Retina (tissue), 1 donor: ENCODE measurements at regions not wholly inside any gene's neighbourhood (a gene's known extent, or its start where the extent isn't known, plus 50 kb on each side); places are given as distances from the start of the nearest gene placed in this dataset.

Source experiments
- DNase-seq: peaks from one replicate; pipeline ENCODE4 v3.0.0-alpha.2; 2016

DNA sequence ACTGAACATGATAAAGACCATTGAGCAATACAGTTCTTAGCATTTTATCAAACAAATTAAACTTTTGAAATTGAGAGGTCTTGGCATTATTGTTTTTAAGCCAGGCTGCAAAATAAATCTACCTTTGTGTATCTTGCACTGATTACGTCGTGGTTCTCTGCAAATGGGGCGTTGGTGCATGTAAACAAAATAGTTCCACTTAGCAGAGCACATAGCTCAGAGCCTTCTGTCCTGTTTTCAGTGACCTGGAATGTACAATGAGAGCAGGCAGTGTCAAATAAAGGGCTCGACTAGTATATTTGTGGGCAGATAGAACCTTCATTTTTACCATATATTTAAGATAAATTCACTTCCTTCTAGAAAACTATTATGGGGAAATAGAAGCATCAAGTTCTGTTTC lies 333.9 kb upstream of the SMIM30 start:
- peak; percentile 5 for DNase-seq

DNA sequence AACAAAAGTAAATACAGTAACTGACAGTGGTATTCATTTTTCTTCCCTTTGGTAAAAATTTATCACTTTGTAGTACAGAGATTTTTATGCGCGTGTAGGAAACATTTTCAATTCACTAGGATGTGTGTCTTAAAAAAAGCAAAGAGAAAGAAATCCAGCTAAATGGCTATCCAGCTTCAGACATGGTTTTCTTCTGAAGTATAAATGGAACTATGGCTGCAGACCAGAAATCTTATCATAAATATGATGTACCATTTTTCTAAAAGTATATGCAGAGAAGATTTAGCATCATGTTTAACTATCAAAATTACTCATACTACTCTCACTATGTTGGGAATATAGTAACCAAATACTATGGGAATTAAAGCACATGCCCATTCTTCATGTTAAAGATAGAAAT lies 328.4 kb upstream of the SMIM30 start:
- no peak for DNase-seq

DNA sequence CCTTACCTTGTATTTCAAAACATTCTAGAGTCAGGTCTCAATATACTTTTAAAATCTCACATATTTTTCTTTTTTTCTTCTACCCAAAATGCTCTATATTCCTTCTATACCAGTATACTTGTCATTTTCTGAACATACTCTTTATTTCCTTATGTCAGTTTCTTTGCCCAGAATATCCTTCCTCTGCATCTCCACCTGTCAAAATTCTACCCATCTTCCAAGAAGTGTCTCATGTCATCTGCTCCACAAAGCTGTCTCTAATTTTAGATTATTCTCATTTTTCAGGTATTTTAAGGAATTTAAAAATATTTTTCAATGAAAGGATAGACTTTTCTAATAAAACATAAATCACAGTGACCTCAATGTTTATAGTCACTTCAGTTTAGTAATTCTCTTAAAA lies 328.0 kb upstream of the SMIM30 start:
- DNase-seq = no peak

DNA sequence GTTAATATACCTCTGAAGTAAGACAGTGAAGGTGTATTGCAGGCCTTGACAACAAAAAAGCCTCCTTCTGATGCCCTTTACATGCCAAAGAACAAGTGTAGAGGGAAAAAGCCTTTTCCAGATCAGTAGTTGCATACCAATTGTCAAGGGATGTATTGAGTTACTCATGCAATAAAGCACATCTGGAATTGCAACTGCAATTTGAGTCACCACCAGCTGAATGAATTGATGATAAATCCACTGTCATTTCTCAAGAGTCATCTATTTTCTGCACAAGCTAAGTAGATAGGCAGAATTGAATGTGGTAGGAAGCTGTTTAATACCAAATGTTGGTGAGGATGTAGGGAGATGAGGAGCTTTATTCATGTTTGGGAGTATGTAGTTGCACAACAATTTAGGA lies 325.9 kb upstream of the SMIM30 start:
- peak; percentile 13 for DNase-seq

DNA sequence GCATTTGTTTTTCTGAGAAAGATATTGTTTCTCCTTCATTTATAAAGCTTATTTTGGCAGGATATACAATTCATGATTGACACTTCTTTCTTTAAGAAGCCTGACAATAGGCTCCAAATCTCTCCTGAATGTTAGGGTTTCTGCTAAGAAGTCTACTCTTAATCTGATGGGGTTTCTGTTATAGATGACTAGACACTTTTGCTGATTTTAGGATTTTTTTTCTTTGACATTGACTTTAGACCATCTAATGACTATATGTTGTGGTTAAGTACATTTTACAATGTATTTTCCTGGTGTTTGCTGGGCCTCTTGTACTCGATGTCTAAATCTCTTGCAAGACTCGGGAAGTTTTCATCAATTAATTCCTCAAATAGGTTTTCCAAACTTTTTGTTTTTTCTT lies 321.8 kb upstream of the SMIM30 start:
- no peak for DNase-seq

DNA sequence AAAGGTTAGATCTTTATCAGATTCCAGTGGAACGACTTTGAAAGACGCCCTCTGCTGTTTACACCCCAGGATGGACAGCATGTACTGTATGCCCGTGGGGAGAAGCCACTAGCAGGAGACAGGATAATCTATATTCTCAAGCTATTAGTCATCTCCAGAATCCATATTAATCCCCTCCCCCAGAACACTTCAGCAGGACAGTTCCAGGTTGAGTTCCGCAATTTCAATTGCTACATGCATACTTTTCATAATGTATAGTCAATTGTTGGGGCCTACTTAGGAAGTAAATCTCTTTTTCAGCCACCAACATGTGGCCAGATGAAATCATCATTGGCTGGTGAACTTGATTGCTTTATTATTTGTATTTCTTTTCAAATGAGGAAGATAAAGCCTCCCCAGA lies 313.1 kb upstream of the SMIM30 start:
- DNase-seq = no peak

DNA sequence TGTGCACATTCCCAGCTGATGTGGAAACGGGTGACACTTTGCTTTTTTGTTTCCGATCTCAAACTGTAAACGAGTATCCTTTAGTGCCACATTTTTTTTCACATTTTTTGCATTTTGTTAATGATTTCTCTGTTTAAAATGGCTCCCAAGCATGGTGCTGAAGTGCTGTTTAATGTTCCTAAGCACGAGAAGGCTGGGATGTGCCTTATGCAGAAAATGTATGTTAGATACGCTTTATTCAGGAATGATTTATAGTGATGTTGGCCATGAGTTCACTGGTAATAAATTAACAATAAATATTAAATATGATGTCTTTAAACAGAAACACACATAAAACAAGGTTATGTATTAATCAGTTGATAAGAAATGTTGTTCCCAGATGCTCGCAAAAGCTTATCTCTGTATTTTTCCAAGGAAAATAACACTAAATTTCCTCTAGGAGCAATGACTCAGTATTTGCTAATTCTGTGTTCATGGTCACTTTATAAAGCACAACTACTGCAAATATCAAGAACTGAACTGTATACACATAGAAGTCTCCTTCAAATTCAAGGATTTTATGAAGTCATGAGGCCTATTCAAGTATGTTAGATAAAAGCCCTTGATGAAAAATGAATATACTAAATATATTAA lies 305.9 kb upstream of the SMIM30 start:
- DNase-seq = no peak

DNA sequence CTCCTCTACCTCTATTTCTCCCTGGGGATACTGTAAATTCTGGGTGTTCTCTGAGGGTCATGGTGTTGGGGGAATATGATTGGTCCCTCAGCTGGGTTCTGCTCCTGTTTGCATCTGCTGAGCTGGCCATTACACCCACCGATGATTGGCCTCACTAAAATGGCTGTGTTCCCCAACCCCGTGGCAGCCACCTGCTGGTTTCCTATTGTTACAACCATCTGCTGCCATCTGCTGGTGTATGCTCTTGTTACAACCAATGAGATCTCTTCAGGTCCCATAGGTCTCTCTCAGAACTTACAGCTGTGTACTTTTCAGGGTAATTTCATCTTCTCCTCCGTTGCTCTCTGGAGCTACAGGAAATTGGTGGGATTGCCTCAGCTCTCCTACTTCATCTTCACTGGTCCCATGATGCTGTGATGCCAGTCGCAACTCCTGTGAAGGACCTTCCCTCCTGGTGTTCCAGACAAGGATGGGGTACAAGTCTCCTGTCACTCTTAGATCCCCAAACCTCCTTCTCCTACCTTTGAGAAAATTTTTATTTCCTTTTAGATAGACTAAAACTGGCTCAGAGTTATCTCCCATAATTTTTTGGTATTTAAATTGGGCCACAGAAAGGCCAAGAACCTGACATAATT lies 303.5 kb upstream of the SMIM30 start:
- DNase-seq = peak; percentile 73

DNA sequence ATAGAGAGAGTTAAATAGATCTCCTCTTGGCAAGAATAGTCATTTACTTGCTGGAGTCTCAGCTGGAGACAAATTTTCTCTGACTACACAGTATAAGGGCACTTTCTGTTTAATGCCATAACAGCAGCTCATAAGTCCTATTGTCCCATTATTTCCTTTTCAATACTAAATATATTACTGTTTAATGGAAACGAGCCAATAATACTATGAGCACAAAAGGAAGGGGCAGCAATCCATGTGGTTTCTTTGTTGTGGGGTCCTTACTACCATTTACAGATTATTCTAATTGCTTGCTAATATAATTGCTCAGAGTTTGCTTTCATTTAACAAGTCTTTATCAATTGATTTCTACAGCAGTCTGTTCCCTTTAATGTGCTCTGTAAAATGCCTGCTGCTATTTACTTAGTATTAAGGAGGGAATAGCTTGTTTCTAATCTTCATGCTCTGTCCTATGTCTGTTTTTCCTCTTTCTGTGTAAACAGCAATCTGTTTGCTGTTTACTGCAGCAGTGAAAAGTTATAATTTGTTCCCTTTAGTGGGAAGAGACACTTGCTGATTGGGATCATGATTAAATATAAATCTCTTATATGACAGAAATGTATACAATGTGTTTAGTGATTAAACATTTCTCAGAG lies 296.2 kb upstream of the SMIM30 start:
- no peak for DNase-seq

DNA sequence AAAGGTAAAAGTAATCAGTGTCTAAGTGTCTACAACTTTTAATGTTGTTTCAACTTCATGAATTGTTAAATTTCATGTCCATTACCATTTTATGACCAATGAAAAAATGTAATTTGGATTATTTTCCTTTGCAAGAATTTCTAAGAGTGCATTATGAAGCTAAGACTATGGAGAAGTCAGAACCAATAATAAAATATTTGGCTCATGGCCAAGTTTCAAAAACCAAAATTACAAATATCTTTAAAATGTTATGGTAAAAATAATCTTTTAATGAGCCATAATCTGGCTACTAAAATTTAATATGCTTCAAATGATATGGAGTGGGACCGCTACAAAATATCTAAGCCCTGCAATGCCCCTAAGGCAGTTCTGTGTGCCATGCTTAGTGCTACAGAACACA lies 294.1 kb upstream of the SMIM30 start:
- DNase-seq = no peak

DNA sequence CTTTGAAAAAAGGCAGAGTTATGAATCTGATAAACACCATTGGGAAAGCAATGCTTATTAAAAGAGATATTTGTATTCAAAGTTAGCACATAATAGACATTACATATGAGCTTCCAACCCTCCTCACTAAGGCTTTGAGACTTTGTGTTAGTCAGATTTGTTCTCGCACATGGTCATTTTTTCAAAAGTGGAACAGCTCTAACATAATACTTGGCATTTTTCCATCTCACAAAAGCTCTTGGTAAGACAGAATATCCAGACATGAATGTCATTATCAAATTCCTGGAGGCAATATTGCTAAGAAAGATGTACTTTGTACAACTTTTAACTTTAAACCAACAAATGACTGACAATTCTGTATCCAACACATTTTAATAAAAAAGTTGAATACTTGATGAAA lies 292.4 kb upstream of the SMIM30 start:
- DNase-seq = no peak

DNA sequence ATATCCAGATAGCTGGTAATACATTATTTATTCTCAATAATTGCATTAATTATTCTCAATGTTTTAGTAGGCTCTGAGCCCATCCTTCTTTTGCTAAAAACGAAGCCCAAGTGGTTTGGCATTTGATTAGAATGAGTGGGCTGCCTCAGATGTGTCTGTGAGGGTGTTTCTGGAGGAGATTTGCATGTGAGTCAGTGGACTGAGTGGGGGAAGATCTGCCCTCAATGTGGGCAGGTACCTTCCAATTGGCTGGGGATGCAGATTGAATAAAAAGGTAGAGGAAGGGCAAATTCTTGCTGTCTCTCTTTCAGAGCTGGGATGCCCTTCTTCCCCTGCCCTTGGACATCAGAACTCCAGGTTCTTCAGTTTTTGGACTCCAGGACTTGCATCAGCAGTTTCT lies 290.6 kb upstream of the SMIM30 start:
- no peak for DNase-seq

DNA sequence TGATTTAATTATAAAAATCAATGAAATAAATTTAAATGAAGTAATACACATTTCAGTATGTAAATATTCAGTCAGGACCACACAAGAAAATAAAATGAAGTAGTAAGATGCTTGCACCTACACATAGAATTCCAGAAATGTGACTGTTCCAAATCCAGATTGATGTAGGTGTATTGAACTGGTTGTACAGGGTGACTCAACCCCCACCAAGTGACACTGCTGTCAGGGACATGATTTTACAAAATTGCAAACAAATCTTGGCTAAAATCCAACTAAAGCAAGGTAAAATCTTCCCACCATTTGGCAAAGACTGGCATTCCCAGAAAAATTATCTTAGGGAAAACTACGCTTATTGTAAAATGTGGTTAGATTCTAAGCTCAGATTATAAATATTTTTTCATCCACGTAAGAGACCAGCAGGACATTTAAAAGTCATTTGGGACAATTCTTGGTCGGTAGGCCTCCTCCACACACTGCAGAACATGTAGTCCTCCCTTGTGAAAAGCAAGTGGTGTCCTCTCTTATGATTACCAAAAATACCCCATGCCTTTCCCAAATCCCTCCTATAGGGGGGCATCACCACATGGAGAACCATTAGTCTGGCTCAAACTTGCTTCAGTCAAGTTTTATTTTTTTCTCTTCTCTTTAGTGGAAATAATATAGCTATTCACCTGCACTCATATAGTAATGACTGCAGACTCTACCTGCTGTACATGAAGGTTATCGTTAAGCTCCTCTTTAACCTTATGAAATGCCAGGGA lies 287.1 kb upstream of the SMIM30 start:
- no peak for DNase-seq

DNA sequence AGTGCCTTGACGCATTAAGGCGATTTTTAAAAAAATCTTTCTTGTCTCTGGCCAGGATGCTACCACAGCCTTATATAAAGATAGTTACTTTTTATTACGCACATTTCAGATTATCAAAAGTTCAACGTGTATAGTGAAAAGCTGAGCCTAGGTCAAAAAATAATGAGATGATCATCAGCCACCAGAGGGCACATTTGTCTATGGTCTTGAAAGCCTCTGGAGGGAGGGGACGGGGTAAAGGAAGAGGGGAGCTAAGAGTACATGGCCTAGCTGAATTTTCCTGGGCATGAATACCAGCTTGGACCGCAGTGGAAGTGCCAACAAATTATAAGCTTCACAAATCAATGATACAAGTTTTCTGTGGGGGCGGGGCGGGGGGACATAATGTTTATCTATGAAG lies 285.9 kb upstream of the SMIM30 start:
- no peak for DNase-seq

DNA sequence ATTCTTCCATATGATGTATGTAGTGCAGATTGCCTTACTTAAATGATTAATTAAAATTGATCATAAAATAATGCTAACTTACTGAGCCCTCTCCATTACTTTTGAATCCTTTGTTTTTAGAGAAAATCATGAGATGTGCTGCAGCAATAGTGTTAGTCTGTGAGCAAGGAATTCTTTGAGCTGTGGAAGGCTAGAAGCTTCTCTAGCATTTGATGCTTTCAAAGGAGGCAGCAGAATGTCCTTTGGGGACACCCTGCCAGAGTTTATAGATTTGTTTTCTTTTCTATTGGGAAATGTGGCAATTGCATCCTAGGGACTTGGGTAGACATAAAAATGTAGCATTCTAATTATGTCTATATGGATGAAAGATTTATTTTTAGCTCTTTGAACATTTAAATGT lies 284.1 kb upstream of the SMIM30 start:
- no peak for DNase-seq

DNA sequence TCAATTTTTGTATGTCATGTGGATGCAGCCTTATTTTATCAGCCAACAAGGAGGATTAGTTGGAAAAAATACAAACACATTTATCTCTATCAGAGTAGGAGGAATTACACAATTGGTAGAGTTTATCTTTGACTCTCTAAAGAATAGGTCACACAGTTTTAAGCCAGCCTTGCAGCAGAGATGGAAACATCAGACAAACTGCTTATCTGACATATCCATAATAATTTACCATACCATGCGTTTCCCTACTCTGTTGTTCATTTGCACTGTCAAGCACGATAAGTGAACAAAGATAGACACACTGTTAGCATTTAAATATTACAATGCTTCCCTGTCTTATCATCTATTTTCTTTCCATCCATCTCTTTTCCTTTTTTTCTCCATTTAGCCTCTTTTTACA lies 283.7 kb upstream of the SMIM30 start:
- DNase-seq = no peak

DNA sequence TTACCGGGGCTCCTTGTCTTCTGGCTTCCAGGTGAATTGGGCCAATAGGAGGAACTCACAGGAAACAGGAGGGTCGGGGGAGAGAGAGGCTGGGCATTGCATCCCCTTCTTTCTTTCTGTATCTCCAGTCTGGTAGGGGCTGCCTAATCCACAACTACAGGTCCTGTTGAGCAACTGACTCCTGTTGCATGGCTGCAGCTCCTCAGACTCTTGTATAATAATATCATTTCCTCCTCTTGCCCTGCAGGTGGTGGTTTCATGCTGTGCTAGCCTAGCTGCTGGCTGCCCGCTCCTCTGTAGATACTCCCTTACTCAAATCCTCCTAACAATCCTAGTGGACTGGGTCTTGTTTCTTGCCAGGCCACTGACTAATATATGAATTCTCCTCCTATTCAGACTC lies 276.5 kb upstream of the SMIM30 start:
- no peak for DNase-seq

DNA sequence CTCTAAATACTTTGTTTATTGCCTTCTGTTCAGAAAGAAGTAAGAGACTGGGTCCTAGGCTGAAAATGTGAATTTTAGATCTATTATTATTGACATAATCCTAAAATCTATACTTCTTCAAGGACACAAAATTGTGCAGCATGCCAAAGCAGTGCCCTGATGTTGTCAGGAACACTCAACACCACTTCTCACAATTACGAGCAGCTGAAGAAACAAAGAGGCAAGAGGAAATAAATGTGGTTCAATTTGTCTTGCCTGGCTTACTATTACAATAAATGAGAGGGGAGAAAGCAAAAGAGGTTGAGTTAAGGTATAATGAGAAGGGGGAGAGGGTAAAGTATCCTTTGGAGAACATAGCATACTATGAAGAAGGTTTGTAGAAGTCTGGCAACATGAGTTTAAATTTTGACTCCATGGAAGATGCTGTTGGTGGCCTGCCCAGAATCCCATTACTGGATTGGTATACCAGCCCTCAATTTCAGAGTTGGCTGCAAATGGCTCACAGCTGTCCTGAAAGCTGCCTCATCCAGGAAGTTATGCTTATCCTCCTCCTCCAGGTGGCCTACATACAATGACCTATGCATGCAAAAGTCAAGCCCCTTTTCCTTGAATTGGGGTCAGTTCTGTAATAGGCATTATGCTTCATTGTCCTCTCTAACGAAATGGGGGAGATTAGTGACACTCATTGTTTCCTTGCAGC lies 274.6 kb upstream of the SMIM30 start:
- no peak for DNase-seq

DNA sequence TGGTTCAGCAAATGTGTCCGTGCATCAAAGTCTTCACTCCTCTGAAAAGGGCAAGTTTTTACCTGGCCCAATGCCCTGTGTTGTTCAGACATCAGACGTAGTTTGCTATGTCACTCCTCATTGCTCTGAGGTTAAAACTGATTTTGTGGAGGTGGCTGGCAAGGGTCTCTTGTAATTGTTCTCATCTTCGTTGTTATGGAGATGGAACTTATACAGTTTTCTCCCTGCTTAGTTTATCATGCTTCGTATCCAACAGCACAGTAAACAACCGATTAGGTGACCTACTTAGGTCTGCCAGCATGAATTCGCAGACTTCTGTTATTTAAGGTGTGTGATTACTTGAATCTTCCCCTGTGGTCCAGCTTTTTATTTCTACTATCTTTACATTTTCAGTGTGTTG lies 274.1 kb upstream of the SMIM30 start:
- DNase-seq = no peak

DNA sequence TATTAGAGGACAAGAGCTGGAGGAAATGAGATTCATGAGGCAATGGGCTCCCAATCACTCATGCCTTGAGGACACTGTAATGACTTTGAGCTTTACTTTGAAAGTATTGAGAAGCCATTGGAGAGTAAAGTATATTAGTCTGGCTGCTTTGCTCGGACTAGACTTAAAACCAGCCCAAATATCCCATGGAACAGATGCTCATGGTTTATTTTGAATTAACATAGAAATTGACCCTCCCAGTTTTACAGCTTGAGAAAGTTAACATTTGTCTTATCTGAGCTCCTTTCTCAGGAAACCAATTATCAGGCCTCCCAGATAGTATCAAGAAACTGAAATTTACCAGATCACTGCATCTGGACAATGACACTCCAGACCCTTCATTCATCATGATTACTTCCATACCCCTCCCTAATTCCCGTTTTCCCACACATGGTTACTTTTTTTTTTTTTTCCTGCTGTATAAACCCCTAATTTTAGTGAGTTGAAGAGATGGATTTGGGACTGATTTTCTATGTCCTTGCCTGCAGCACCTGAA lies 270.8 kb upstream of the SMIM30 start:
- no peak for DNase-seq

DNA sequence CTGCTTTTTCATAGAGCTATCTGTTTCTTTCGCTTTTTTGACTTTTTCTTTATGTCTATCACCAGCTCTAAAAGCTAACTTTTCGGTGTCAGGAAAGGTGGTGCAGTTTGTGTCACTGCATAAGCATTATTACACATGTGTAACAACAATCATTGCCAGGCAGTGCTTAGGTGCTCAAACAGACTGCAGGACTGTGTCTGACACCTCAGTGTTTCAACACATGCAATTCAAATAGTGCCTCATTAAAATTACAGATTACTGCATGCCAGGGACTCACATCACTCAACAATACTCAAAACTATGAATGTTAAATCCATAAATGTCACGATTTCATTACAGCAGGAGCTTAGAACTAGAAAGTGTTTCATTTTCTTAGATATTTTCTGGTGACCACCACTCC lies 265.3 kb upstream of the SMIM30 start:
- DNase-seq = no peak

DNA sequence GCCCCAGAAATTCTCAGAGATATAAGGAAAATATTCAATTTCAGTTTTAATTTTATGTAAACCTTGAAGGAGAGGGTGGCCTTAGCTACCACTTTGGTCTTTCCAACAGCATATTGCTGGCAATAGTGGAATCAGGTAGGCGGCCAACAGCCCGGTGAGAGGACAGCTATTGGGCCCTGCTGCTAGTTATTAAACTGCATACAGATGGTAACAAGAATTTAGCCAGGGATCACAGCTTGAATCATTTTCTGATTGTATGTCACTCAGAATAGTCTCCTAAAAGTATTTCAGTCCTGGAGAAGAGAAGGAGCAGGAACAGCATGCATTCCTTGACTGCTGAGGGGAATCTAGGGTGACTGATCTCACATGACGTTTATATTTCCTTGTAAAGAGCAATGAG lies 261.4 kb upstream of the SMIM30 start:
- no peak for DNase-seq

DNA sequence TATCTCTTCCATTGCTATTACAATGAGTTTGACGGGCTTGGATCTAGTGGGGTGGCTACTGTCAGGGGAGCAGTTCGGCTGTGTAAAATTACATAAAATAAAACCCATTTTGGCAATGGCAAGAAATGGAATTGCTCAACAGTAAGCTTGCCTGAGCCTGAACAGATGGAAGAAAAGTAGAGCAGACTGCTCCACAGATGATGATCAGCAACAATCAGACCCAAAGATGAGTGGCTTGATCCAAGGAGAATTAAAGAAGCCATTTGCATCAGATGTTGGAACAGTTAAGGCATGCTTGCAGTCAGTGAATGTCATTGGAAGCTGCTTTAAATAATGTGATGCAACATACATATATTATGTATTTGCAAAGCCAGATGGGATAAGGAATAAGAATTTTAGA lies 256.6 kb upstream of the SMIM30 start:
- no peak for DNase-seq
